ENCODE measurements at regions not wholly inside any gene's neighbourhood (a gene's known extent, or its start where the extent isn't known, plus 50 kb on each side); places are given as distances from the start of the nearest gene placed in this dataset.

DNA sequence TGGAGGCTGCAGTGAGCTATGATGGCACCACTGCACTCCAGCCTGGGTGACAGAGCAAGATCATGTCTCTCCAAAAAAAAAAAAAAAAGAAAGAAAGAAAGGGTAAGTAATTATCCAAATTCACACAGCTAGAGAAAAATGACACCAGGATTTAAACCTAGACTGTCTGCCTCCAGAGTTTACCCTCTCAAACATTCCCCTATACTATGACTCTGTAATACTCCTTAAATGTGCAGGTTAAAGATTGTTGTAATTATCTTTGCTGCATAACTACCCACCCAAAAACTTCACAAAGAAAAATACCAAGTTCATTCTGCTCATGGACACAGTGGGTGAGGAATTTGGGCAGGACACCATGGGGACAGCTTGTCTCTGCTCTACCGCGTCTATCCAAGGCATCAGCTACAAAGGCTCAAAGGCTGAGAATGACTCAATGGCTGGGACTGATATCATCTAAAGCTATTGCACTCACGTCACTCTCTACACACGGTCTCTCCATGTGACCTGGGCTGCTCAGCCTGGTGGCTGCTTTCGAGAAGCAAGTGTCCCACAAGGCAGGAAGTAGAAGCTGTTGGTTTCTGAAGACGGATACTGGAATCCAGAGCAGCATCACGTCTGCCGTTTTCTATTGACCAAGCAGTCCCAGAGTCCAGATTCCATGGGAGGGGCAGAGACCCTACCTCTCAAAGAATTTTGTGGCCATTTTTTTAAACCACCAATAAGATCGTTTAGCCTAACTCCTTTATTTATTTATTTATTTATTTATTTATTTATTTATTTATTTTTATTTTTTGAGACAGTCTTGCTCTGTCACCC is 185.7 kb upstream of the AUTS2 start:
- H3K4me3 ChIP-seq (ENCODE audit: low read depth, low read length) = no peak overlapping the region

DNA sequence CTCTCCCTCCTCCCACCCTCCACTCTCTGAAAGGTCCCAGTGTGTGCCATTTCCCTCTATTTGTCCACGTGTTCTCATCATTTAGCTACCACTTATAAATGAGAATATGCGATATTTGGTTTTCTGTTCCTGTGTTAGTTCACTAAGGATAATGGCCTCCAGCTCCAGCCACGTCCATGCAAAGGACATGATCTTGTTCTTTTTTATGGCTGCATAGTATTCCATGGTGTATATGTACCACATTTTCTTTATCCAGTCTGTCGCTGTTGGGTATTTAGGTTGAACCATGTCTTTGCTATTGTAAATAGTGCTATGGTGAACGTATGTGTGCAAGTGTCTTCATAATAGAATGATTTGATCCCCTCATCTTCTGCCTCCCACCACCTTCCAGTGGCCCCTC is 183.7 kb upstream of the AUTS2 start:
- H3K4me3 ChIP-seq (ENCODE audit: low read depth, low read length) = no peak overlapping the region
- no peak for TF ChIP-seq CTCF (IDR thresholded peaks at IDR 0.05; ENCODE audit: low read depth, low read length)

More for the DNA sequence above, 185.7 kb upstream of the AUTS2 start:
- TF ChIP-seq CTCF (IDR thresholded peaks at IDR 0.05; ENCODE audit: low read depth, low read length) = no peak

DNA sequence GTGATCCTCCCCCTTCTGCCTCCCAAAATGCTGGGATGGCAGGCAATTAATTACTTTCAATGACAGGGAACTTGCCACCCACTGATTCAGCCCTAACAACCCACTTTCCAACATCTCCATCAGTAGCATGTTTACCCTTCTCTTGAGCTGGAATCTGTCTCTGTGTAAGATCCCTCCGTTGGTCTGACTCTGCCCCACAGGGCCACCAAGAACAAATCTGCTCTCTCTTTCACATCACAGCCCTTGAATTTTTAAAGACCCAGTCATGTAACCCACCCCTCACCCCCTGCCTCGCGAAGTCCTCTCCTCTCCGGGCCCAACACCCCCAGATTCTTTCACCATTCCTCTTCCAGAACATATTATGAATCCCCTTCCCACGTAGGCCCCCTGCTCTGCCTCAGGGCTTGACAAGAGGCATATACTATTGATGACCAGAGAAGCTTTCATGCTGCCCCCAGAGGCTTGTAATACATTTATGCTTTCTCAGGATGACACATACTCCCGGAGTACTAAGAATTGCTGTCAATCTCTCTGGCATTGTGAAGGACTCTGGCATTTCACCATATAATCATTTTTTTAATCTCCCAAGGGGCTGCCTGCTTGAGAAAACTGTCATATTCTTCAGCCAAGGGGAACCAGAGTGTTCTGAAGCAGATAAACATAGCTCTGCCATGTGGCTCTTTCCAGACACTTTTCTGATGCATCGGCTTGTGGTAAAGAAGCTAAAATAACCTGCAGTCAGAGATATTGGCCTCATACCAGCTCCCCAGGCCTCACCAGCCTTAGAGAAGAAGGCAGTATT is 179.2 kb upstream of the AUTS2 start:
- no peak overlapping the region for H3K4me3 ChIP-seq (ENCODE audit: low read depth, low read length)
- no peak for TF ChIP-seq CTCF (IDR thresholded peaks at IDR 0.05; ENCODE audit: low read depth, low read length)

DNA sequence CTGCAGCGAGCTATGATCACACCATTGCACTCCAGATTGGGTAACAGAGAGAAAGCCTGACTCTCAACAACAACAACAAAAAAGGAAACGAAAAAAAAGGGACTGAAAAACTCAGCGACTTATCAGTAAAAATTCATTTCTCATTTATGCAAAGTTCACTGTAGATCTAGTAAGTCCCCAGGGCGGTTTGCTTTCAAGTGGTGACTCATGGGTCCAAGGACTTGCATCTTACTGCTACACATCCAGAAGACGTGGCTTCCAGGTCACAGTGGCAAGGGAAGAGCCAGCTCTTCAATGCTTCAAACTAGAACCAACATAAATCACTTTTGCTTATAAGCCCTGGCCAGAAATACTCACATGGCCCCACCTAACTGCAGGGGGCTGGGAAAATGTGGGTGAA is 178.3 kb upstream of the AUTS2 start:
- TF ChIP-seq CTCF (IDR thresholded peaks at IDR 0.05; ENCODE audit: low read depth, low read length) = no peak

DNA sequence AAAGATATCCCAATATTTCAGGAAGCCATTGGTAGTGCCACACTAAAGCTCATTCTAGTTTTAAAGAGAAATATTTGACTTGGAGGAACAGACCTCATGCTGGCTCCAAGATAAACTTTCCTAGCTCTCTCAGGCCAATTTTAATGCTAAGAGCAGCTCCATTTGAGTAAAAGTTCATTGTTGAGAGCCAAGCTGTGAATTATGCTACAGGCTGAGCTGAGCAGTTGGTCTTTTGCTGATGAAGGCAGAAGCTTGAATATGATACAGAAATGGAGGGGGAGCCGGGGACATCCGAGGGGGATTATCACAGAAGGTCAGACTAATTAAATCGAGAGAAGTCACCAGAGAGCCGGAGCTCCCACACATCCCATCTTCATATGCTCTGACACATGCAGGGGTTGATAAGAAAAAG is 175.7 kb upstream of the AUTS2 start:
- TF ChIP-seq CTCF (IDR thresholded peaks at IDR 0.05; ENCODE audit: low read depth, low read length) = no peak
- no peak overlapping the region for H3K4me3 ChIP-seq (ENCODE audit: low read depth, low read length)

More for the DNA sequence above, 178.3 kb upstream of the AUTS2 start:
- H3K4me3 ChIP-seq (ENCODE audit: low read depth, low read length) = no peak overlapping the region

- H3K4me3 ChIP-seq (ENCODE audit: low read depth, low read length) = no peak overlapping the region
- TF ChIP-seq CTCF (IDR thresholded peaks at IDR 0.05; ENCODE audit: low read depth, low read length) = no peak
Measured at GRCh38 chr7:69426705-69427104, 171.6 kb upstream of the AUTS2 start.

- H3K4me3 ChIP-seq (ENCODE audit: low read depth, low read length) = no peak overlapping the region
- no peak for TF ChIP-seq CTCF (IDR thresholded peaks at IDR 0.05; ENCODE audit: low read depth, low read length)
Measured at GRCh38 chr7:69428089-69428488, 170.2 kb upstream of the AUTS2 start.
